ENCODE measurements at regions not wholly inside any gene's neighbourhood (a gene's known extent, or its start where the extent isn't known, plus 50 kb on each side); places are given as distances from the start of the nearest gene placed in this dataset.
A peak's percentile ranks its signal among the peaks of the same experiment; 100 is the strongest.
"Not testable (repeated sequence)": the region's sequence is repeated elsewhere in the genome, so short reads cannot be mapped to it uniquely, and the experiment has no call there.

GRCh38 chr18:43888598-43888997 is 611.3 kb upstream of the SYT4 start:
- DNase-seq: no peak

DNA sequence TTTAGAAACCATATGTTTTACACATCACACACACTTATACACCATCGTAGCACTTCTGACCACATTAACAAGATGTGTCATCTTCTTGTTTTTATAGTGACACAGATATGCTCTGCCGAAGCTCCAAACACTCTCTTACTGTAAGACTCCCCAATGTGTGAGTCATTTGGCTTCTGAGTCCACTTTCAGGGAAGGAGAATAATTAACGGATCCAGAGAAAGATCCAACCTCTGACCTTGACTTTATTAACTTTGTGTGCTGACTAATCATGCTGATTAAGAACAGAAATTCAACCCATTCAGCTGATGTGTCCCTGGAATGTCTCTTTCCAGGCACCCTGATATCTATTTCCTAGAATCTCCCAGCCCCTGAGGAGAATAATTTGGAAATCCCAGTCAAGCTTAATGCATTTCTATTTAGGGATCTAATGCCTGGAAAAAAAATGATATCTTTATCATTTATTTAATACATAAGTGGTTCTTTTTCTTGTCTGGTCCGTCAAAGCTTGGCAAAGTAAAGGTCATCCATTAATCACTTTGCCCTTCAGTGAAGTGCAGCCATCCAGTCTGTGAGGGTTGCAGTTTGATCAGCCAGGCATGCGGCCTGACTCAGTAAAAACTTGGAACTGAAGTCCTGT is 615.8 kb upstream of the SYT4 start:
- no peak for DNase-seq

DNA sequence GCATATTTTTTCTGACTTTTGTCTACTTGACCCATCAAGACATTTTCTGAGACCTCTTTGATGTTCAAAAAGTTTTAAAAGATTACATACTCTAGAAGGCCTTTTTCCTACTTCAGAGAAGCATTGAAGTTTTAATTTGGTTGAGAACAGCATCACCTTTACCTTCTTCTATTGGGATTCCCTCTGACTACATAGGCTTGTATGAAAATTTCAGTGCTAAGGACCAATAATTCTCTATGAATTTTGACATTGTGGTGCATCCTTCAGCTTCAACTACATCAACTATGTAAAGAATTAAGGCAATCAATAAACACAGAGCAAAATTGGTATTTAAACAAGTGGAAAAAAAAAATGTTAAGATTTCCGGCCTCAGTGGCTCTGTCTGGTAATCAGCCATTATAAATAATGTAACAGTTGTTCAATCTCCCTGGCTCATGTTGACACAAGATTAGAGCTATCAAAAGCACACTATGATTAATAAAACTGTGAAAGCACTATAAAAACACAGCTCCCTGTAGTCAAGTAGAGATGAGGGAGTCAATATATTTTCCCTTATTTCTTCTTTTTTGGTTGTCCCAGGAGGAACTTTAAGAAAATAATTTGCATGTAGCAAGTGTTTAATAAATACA is 627.0 kb upstream of the SYT4 start:
- no peak for DNase-seq

DNA sequence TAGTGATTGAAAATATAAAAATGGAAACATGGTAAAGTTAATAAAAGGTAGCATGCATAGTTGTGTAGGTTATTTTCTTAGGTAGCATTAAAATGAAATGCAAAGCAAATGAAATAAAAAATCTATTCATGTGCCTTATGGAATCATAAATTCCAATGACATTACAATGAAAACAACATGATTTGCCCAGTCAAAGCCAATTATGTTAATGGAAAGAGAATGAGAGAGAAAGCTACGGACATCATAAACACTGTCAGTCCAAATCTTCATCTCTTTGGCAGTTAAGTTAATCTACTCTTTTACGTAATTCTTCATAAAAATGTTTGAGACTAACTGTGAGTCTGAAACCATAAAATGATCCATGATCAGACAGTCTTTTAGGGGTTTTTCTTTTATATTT is 636.7 kb upstream of the SYT4 start:
- DNase-seq: no peak

GRCh38 chr18:43916984-43917383 is 639.7 kb upstream of the SYT4 start:
- no peak for DNase-seq

DNA sequence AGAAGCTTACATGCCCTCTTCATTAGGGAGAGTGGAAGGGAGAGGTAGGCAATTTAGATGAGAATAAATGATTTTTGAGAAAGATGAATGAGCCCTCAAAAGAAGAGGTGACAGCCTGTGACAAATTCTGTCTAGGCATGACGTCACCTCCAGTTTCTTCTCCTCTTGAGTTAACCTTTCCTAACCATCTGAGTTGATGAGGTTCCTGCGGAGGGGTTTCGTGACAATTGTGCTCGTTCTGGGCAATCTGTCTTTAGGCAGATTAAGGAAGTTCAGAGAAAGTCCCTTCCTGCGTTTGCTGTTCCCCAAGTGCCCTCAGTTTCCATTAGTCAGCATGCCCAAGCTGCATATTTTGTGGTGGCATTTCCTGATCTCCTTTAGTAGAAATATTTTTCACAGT is 640.2 kb upstream of the SYT4 start:
- DNase-seq: no peak

DNA sequence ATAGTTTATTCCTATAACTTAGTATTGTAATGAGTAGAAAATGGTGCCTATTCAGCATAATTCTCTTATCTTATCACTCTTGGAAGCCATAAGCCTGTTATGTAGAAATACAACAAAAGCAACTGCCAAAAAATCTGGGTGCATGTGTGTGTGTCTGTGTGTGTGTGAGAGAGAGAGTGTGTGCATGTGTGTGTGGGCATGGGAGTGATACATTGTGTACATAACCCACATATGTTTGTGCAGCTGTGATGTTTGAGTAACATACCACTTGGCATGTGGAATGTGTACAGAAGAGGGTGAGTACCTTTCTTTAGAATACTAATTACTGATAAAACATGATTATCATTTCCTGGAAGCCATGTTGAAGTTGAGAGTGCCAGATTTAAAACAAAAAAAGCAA is 642.3 kb upstream of the SYT4 start:
- no peak for DNase-seq

DNA sequence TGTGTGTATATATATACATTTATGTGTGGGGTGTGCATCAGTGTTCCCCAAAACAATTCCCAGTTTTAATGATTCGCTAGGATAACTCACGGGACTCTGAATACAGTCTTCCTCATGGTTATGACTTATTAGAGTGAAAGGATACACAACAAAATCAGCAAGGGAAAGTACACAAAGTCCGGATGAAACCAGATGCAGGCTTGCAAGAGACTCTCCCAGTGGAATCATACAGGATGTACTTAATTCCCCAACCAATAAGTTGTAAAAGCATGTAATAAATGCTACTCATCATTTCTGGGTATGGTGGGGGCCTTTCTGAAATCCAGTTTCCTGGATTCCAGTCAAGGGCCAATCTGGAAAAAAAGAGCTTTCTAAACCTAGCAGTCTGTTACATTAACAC is 654.1 kb upstream of the SYT4 start:
- no peak for DNase-seq

GRCh38 chr18:43932140-43932539 is 654.9 kb upstream of the SYT4 start:
- no peak for DNase-seq

- no peak for DNase-seq
These were observed 655.9 kb upstream of the SYT4 start for GRCh38 chr18:43933177-43933576.

DNA sequence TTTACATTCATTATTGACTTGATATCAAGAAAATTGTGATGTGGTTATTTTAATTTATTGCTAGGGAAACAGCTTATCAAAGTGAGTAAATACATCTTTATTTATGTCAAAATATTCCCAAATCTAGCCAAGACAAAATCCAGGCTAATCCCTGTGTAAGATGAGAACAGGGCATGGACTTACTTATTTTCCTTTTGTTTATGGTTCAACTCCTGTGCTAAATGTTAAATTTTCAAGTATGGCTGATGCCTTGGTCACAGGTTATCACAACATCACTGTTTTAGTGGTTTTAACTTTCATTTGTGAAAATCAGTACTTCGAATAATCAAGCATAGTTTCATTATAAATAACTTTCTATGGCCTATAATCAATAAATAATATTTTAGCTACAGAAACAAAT is 657.0 kb upstream of the SYT4 start:
- DNase-seq: no peak

DNA sequence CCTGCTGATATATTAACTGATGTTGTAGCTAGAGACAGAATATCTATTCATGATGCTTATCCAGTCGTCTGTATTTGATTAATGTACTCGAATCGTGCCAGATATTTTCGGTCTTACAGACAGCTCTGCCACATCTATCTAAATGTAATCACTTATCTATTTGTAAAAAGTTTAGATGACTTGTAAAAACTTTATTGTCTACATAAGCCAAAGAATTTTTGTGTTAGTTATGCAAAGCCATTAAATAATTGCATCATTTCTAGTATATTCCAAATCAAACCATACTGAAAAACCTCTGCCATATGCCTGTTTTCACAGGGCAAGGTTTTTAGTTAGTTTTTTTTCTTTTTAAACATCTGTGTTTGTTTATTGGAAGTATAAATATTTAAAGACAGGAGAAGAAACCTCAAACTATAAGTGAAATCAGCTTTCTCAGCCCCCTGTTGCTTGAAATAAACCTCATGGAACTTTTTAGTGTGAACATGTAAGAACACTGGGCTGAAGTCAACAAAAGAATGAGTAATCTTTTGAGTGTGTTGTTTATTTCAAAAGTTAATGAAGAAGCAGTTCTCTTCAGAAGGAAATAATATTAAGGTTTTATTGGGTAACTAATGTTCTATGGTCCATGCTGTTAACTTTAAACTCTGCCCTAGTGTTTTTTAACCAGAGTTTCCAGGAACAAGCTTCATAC is 657.6 kb upstream of the SYT4 start:
- DNase-seq: no peak

- no peak for DNase-seq
These were observed 658.9 kb upstream of the SYT4 start for GRCh38 chr18:43936176-43936575.

GRCh38 chr18:43949291-43949690 is 672.0 kb upstream of the SYT4 start:
- no peak for DNase-seq

- DNase-seq: no peak
These were observed 672.8 kb upstream of the SYT4 start for GRCh38 chr18:43950062-43950461.

DNA sequence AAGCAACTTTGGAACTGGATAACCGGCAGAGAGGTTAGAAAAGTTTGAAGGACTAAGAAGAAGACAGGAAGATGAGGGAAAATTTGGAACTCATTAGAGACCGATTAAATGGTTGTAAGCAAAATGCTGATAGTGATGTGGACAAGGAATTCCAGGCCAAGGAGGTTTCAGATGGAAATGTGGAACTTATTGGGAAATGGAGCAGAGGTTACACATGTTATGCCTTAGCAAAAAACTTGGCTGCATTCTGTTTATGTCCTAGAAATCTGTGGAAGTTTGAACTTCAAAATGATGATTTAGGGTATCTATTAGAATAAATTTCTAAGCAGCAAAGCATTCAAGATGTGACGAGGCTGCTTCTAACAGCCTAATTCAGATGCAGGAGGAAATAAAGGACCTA is 675.1 kb upstream of the SYT4 start:
- DNase-seq: no peak

DNA sequence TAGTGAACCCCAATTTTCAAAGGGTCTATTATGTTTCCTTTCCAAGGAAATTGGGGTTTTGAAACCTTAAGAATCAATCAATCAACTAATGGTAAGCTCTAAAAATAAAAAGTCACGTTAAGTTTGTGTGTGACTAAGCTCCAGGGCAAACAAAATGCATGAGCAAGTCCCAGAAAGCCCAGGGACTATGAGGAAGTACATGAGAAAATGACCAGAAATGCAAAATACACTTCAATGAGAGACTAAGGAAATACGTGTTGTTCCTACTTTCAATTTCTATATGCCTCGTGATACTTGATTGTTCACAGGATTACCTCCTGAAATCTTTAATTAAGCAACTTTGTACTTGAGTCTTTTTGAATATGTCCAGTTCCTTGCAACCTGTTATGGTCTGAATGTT is 684.4 kb upstream of the SYT4 start:
- DNase-seq: peak in 1 of 2 donors; percentile 5

GRCh38 chr18:43964666-43965065 is 687.4 kb upstream of the SYT4 start:
- DNase-seq: no peak

DNA sequence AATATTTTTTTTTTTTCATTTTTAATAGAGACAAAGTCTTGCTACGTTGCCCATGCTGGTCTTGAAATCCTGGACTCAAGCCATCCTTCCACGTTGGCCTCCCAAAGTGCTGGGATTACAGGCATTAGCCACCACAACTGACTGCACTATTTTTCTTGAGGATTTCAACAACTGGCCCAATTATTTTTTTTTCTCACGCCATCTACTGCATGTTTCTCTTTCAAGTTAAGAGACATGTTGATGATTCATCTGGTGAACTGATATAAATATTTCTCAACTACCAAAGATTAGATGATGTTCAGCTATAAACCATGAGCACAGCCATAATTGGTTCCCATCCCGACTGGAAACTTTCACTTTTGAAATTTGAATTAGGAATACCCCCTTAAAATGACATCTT is 688.4 kb upstream of the SYT4 start:
- DNase-seq: no peak

GRCh38 chr18:43970656-43971055 is 693.4 kb upstream of the SYT4 start:
- no peak for DNase-seq

- DNase-seq: no peak
These were observed 700.9 kb upstream of the SYT4 start for GRCh38 chr18:43978174-43978573.

DNA sequence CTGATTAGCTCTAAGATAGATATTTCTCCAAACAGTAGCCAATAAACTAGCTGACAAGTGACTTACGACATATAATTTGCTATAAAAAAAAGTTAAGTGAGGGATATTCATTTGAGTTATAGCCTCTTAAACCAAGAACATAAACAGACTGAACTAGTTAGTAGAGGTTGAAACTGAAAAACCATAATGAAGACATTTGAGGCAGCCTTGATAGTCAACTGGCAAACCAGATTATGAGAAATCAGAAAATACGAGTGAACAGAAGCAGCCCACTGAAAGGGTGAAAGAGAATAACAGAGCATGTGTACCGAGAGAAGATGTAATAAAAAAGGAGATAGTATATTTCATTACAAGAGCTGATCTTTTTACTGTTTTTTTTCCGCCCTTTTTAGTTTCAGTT is 698.1 kb upstream of the SETBP1 start:
- DNase-seq: no peak

- DNase-seq: not testable (repeated sequence)
These were observed 693.6 kb upstream of the SETBP1 start for GRCh38 chr18:43987061-43987460.

DNA sequence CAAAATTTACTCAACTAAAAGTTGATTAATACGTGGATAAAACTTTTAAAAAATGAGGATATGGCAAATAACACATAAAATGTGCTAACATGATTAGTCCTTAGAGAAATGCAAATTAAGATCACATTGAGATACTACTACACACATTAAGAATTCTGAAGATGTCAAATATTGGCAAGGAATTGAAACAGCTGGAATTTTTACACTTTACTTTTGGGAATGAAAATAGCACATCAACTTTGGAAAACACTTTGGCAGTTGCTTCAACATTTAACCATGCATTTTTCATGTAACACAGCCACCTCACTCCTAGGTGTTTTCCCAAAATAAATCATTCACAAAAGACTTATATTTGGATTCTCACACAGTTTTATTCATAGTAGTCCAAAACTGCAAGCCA is 687.9 kb upstream of the SETBP1 start:
- DNase-seq: no peak

GRCh38 chr18:43994381-43994780 is 686.3 kb upstream of the SETBP1 start:
- DNase-seq: no peak
